Right hindlimb (tissue), 1 donor: ENCODE measurements at regions not wholly inside any gene's neighbourhood (a gene's known extent, or its start where the extent isn't known, plus 50 kb on each side); places are given as distances from the start of the nearest gene placed in this dataset.
"Not testable (repeated sequence)": the region's sequence is repeated elsewhere in the genome, so short reads cannot be mapped to it uniquely, and the experiment has no call there.

Experiments
- DNase-seq: peaks from one replicate; pipeline ENCODE4 v3.0.0-alpha.2; 2018

DNA sequence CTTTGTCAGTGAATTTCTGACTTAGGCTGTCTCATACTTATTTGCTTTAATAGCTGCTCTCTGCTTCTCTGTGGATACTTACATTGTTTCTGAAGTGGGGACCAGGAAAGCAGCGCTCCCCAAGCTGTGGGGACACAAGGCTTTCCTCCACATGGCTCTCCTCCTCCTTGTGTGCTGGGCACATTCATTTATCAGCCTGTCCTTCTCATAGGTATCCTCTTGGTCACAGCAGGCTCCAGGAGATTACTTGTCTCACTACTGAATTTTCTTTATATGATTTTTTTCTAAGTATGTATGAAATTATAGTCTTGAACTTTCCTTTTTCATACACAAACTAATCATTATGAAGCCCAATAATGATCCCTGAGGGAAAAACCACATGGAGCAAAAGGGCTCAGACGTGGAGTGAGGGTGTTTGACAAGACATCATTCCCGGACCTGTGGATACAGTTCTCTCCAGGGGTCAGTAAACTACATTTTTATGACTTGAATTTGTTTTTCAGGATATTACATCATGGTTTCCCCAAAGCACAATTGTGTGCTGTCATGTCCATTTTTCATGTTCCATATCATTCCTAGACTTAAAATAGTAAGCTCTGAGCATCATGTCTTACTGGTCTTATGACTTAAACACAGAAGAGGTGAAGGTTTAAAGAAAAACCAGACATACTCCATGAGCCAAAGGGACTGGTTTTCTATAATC, 234.5 kb downstream of the PCSK1 start:
- no peak for DNase-seq

DNA sequence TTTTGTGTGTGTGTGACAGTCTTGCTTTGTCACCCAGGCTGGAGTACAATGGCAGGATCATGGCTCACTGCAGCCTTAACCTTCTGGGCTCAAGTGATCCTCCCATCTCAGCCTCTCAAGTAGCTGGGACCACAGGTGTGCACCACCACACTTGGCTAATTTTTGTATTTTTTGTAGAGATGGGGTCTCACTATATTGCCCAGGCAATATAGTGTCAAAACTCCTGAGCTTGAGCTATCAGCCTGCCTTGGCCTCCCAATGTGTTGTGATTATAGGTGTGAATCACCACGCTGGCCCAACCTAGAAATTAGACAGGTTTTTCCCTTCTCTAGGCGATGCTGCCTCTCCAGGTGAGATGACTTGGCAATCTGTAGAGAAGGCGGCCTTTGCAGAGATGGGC, 235.3 kb downstream of the PCSK1 start:
- DNase-seq, result not testable (repeated sequence)

DNA sequence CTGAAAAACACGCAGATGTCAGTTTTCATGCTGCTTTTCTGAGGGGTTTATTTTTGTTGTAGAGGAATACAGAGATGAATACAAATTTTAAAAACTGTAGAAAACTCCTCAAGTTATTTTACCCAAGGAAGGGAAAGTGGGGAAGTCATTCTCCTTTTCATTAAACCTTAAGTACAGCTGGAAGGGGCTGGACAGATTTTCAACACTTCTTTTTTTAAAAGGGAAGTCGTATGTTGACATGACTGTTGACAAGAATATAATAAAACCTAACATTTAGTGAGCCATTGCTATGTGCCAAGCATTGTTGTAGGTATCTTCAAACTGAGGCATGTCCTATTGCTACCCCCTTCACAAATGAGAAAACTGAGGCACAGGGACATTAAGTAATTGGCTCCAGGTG, 235.7 kb upstream of the ELL2 start:
- DNase-seq, result no peak

DNA sequence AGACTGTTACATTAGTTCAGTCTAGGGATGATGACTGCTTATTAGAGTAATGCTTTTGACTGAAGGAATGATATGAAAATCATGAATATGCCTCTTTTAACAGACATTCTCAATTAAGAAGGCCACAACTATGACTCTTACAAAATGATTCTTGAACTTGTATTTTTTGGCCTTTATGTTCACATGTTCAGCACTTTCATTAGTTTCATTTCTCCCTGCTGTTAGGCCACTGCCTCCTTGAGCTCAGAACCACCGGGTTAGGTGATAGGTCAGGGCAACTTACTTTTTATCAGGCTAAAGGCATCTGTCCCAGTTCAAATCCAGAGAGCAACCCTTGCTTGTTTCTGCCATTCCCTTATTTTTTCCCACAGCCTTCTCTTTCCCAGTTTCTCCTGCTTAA, 235.2 kb upstream of the ELL2 start:
- no peak for DNase-seq

DNA sequence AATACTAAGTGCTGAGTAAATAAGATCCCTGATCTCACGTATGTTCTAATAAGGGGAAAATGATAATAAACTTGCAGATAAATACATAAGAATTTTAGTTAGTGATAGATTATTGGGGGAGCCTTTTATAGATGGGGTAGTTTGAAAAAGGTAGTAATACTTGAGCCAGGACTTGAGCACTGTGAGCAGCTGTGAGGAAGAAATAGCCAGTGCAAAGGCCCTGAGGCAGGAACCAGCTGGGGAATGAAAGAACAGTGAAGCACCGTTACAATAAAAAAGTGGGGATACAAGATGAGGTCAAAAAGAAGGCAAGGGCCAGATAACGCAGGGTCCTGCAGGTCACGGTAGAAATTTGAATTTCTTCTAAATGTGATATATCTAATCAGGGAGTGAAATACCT, 234.8 kb upstream of the ELL2 start:
- no peak for DNase-seq

DNA sequence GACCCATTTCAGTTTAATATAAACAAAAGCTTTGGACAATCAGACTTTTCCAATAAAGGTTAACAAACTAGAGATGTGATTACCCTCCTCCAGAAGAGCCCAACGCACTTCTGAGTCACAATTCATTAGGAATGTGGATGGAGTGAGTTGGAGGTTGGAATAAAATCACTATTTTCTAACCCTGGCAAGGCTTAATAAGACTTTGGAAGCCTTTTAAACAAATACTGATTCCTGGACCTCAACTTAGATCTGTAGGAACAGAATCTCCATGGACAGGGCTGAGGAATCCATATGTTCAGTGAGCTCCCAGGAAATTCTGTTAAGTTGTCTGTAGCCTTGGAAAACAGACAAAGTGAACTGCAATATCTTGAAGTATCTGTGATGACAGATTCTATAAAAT, 233.5 kb upstream of the ELL2 start:
- no peak for DNase-seq

DNA sequence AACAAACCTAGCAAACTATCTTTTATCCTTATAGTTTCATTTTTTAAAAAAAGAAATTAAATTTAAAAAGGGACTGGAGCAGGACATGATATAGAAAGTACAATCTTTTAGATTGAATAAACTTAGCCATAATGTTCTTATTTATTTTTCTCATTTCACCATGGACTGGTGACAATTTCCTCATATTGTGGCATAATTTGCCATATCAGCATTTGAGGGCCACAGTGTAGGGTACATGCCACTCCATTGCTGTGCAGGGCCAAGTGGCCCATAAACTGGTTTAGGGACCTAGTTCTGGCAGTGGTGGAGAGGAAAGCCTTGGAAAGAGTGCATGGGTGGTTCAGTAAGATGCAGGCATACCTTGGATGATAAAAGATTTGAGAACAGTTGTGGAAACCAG, 232.9 kb upstream of the ELL2 start:
- no peak for DNase-seq

DNA sequence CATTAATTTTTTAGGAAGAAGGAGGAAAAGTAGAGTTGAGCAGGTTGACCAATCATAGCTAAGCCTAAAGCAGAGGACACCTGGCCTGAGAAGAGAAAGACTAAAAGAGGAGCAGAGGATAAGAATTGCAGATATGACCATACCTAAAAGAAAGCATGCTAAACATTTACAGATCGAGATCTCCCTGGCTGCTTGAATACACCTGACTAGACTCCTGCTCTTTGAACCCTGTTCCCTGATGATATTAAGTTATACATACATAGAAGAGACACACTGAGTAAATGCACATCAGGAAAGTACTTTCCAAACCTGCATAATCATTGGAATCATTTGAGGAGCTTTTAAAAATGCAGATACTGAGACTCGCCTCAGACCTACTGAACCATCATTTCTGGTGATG, 232.3 kb upstream of the ELL2 start:
- DNase-seq, result no peak

DNA sequence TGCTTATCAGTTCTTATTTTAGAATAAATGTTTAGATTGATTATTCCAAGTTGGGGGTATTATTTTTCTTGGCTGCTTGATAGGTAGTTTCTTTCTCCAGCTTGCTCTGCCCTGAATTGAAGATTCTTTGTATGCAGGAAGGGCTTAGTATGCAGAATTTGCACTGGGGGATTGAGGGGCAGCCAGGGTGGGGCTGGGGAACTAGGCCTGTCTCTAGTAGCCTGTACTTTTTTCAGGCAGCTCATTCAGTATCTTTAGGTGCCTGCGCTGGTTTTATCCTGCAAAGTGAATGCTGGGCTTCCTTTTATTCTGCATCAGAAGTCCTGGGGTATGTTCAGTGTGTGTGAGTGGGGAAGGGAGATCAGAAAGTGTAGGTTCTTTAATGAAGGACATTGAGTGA, 228.3 kb upstream of the ELL2 start:
- DNase-seq, result no peak

DNA sequence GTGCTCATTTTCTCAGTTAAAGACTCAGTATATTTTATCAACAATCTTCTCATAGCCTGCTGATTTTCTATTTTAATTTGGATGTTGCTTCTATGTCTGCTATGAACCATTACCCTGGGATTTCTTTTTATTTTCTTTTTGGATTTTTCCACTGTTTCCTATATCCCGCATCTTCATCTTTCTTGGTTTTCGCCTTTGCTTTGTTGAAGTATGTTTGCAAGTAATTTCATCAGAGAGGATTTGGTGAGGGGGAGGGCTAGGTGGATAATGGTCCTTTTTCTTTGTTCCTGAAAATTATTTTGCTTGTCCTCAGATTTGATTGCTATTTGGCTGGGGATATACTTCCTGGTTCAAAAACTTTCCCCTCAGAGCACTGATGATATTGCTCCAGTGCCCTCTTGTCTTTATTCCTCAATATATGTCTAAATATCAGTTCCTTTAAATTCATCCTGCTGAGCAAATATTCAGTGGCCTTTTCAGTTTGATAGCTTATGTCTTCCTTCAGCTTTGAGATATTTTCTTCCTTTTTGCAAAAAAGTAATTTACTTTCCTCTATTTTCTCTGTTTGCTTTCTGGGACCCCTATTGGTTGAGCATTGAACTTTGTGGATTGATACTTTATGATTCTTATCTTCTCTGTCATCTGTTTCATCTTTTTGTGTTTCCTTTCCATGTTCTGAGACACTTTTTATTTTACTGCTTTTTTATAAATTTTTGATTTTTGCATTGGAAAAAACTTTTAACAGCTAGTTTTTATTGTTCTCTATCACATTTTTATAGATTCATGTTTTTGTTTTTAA, 227.6 kb upstream of the ELL2 start:
- no peak for DNase-seq

DNA sequence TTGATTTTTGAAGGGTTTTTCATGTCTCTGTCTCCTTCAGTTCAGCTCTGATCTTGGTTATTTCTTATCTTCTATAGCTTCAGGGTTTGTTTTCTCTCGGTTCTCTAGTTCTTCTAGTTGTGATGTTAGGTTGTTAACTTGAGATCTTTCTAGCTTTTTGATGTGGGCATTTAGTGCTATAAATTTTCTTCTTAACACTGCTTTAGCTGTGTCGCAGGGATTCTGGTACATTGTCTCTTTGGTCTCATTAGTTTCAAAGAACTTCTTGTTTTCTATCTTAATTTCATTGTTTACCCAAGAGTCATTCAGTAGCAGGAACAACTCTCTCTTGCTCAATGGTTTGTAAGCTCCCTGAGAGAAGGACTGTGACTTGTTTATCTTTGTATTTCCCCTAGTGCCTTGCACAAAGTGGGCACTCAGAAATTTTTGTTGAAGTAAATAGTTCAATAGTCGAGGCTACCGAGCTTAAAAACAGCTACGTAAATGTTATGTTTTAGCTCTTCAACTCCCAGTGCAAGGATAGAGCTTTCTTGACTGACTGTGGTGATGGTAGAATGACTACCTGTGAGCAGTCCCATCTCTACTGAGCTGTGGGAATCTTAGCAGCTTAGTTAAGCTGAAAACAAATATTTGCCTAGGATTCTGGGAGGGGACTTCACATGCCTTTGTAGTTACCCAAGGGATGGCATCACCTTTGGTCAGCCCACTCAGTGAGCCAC, 225.8 kb upstream of the ELL2 start:
- DNase-seq, result no peak

DNA sequence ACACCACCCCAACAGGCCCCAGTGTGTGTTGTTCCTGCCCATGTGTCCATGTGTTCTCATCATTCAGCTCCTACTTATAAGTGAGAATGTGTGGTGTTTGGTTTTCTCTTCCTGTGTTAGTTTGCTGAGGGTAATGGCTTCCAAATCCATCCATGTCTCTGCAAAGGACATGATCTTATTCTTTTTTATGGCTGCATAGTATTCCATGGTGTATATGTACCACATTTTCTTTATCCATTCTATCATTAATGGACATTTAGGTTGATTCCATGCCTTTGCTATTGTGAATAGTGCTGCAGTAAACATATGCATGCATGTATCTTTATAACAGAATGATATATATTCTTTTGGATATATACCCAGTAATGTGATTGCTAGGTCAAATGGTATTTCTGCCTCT, 222.9 kb upstream of the ELL2 start:
- DNase-seq, result not testable (repeated sequence)

DNA sequence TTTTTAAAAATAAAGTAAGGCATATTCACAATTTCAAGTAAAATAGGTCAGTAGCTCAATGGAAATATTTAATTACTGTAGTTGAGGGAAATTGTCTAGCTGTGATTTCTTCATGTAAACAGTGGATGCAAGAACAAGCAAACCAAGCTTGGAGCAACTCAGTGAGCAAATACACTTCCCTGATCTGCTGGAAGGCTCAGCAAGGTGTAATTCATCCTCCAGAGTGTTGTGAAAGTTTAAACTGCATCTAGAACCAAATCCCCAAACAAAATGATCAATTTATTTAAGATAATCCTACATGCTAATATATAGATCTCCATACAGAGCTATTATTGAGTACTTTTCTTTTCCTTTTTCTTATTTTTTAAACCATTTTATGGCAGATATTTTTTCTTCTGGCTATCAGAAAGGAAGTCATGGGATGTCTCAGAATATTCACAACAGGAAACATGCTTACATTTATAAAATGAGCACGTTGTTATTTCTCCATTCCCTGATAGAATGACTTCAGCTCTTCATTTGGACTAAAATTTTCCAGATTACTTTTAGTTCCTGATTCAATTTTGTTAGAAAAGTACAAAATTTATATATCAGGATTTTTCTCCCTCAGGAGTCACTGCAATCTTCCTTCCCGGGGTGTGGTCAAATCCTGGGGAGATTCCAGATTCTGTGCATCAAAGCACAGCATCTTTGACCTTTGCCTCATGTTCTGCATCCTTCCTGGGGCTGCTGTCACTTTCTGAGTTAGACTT, 219.2 kb upstream of the ELL2 start:
- no peak for DNase-seq

DNA sequence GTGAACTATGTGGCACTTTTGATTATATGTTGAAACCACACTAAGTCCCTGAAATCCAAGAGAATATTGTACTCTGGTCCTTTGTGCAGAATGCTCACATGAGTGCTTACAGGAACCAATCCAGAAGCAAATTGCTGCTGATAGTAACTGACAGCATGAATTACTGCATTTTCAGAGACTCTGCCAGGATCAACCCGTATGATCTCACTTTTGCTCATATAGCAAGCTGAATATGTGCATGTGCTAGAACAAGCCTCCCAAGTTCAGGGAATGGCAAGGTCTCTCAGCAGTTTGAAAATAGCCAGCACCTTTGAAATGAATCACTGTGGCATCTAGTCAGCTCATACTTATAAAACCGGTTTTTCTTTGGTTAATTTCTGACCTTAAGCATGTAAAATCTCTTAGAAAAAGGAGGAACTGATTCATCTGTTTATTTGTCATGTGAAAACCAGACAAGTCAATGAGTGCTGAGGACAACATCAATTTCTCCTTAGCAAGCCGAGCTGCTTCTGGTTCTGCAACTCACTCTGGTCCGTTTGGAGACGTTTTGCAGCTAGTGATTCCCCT, 215.7 kb upstream of the ELL2 start:
- DNase-seq, result no peak

DNA sequence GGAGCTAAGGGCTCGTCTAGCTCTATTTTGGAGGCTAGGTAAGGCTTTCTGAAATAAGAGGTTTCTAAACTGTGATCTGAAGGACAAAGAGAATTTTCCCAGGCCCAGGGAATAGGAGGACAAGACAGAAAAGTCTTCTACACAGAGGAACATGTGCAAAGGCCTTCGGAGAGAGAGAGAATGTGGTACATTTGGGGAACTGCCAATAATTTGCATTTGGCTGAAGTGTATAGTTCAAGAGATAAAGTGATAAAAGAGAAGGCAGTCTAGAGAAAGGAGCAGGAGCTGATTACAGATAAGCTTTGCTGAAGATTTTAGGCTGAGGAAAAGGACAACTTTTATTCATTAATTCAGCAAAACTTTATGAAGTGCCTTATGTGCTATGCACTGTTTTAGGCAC, 214.4 kb upstream of the ELL2 start:
- DNase-seq, result no peak

DNA sequence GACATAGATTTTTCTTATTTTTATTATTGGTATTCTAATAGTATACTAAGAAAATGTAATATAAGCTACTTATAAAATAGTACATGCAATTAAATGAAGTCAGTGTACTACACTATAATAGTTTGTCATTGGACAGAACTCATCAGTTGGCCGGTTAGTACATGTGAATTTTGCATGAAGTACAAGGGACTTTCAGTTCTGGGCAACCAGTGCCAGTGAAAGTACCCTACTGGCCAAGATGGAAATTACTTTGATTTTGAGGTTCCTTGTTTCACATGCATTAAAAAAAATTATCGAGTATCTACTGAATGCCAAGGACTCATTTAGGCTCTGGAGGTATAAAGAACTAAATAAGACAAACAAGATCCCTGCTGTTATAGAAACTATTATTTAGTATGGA, 213.4 kb upstream of the ELL2 start:
- DNase-seq, result no peak

DNA sequence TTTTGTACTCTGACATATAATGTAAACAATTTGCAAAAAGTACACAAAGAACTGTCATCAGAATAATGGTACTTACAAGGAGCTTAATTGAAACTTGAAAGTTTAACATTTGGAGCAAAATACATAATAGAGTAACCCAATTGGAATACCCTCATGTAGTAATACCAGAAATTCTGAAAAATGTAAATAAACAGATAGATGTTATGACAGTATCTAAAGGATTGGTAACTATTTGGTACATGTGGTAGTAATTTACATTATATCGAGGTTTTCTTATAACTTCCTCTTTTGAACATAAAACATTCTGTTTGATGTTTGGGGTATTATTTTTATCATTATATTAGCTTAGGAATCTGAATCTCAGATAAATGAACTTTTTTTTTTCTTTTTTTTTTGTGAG, 211.7 kb upstream of the ELL2 start:
- DNase-seq, result no peak

DNA sequence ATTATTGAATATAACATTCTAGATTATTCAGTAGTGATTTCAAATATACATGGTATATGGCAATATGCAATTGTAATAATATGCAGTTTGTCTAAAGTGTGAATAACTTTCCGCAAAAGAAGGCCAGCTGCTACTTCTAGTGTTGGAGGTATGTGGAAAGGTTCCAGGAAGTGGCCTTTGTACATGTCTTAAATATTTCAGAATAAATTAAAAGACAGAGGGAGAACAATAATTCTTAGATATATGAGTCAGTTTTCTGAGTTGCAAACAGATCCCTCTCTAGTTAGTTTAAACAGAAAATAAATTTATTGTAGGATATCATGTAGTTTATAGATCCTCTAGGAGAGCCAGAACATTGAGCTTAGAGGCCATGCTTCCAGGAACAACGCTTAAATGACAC, 210.8 kb upstream of the ELL2 start:
- DNase-seq, result no peak

DNA sequence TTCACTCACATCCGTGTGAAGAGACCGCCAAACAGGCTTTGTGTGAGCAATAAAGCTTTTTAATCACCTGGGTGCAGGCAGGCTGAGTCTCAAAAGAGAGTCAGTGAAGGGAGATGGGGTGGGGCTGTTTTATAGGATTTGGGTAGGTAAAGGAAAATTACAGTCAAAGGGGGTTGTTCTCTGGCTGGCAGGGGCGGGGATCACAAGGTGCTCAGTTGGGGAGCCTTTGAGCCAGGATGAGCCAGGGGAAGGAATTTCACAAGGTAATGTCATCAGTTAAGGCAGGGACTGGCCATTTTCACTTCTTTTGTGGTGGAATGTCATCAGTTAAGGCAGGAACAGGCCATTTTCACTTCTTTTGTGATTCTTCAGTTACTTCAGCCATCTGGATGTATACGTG, 210.3 kb upstream of the ELL2 start:
- not testable (repeated sequence) for DNase-seq

DNA sequence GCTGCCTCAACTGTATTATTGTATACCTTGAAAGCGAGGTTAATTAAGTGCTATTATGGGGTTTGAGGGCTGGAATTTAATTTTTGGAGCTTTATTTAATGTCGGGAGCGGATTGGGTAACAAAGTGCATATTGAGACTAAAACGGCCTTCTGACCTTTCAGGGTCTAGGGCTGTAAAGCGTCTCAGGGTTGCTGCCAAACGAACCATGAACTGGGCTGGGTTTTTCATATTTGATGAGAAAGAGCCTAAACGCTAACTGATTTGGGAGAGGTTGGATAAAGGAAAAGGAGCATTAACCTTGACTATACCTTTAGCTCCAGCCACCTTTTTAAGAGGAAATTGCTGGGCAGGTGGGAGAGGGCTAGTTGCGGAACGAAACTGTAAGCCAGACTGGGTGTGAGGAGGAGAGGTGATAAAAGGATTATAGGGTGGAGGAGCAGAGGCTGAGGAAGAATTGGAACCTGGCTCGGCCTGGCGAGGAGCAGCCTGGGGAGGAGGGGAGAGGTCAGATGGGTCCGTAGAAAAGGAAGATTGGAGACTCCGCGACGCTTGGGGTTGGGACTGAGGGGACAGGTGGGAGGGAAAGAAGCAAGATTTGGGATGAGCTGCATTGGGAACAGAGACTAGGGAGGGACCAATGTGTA, 209.0 kb upstream of the ELL2 start:
- DNase-seq, result not testable (repeated sequence)

DNA sequence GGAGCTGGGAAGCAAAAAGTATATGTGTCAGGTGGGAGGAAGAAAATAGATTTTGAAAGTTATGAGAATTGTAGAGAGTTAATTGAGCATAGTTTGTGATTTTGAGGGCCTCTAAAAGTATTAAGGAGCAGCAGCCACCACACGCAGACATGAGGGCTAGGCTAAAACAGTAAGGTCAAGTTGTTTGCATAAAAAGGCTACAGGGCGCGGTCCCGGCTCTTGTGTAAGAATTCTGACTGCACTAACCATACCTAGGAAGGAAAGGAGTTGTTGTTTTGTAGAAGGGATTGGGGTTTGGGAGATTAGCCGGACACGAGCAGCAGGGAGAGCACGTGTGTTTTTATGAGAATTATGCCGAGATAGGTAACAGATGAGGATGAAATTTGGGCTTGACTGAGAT, 207.2 kb upstream of the ELL2 start:
- DNase-seq, result not testable (repeated sequence)

DNA sequence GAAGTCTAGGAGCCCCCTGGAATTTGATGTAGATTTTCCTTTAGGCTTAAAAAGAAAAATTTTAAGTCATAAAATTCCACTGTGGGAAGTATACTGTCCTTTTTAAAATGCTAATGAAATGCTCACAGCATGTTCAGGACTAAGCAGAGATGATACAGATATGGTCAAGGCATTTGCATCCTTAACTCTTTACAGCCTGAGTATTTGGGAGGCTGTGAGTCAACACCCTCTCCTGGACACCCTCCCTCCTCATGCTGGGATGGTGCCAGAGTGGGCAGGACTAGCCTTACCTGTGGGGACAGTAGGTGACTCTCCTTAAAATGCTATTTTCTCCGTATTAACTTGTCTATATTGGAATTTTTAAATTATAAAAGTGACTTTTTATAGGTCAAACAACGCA, 197.4 kb upstream of the ELL2 start:
- no peak for DNase-seq
